ENCODE measurements at regions not wholly inside any gene's neighbourhood (a gene's known extent, or its start where the extent isn't known, plus 50 kb on each side); places are given as distances from the start of the nearest gene placed in this dataset.

DNA sequence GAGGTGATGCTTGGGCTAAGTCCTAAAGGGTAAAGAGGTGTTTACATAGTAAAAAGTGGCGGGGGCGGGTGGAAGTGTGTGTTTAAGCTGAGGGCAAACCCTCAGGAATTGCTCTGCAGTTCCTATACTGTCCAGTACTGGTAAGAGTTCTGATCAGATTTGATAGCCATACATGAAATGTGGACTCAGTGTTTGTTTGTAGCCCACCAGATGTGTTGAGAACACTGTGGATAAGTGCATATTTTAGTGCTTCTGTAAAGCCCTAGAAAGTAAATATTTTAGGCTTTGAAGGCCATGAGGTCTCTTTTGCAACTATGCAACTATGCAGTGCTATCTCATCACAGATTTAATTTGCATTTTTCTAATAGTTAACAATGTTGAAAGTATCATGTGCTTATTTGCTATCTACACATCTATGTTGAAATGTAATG is 80.7 kb upstream of the EOLA2 start:
- intact Hi-C loops (cut with DNase I) = no loop called here
- Histone ChIP-seq H3K36me3 (replicated peaks in 1 of 2) (no peaks in the 10 kb centered on the region), H3K4me1 (replicated peaks in 1 of 2) (no peaks in the 10 kb centered on the region), H3K27ac (no peak overlapping the region), H3K4me3 (no peak overlapping the region), H3K27me3 (no peaks in the 10 kb centered on the region), H3K9me3 (replicated peaks in 1 of 3) (no peaks in the 10 kb centered on the region)
- 63 to 98% (median 85%) methylated on average over 2 of the region's 2 CpGs for WGBS, 4 donors
- no peak for DNase-seq
- TF ChIP-seq CTCF (IDR thresholded peaks at IDR 0.05) (no peak), POLR2A (IDR thresholded peaks at IDR 0.05) (no peak)

DNA sequence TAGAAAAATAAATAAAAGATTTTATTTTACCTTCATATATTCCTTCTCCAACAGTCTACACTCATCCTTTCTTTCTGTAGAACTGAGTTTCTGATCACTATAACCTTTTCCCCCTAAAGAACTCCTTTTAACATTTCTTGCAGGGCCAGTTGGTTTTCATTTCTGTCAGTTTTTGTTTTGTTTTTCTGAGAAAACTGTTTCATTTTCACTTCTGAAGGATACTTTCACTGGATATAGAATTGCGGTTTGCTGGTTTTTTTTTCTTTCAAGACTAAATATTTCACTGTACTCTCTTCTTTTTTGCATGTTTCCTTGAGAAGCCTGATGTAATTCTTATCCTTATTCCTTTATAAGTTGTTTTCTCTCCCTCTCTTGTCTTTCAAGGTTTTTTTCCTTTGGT is 90.4 kb upstream of the EOLA2 start:
- WGBS, 4 donors = 57 to 62% (median 58%) methylated on average over 1 of the region's 1 CpG
- H3K4me1 ChIP-seq (replicated peaks in 1 of 2) = no peaks in the 10 kb centered on the region
- intact Hi-C loops (cut with DNase I) = no loop called here
- H3K4me3 ChIP-seq = no peak overlapping the region
- no peak for DNase-seq
- no peak overlapping the region for H3K27ac ChIP-seq
- no peak for TF ChIP-seq POLR2A (IDR thresholded peaks at IDR 0.05)
- TF ChIP-seq CTCF (IDR thresholded peaks at IDR 0.05) = no peak
- no peaks in the 10 kb centered on the region for H3K9me3 ChIP-seq (replicated peaks in 1 of 3)
- no peaks in the 10 kb centered on the region for H3K27me3 ChIP-seq
- H3K36me3 ChIP-seq (replicated peaks in 1 of 2) = no peaks in the 10 kb centered on the region

DNA sequence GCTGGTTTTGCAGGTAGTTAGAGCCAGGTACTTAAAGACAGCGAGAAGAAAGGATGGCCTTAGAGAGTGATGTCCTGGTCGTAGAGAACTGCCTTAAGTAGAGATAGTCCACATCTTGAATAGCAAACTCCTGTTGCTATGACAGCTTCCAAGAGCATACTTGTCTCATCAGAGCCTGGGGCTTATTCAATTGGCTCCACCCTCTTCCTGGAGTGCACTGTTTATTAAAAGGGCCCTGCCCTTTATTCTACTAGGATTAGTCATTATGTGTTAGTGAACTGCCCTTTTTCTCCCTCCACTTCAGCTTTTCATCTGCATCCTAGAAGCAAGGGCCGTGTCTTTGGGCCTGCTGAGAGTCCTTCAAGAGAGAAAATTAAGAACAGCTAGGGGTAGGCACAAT is 94.5 kb upstream of the EOLA2 start:
- TF ChIP-seq CTCF (IDR thresholded peaks at IDR 0.05) (no peak), POLR2A (IDR thresholded peaks at IDR 0.05) (no peak)
- H3K9me3 ChIP-seq (replicated peaks in 1 of 3) = no peaks in the 10 kb centered on the region
- H3K4me1 ChIP-seq (replicated peaks in 1 of 2) = peaks cover 0 to 5% of the 10 kb centered on the region in 2 donors
- no peaks in the 10 kb centered on the region for H3K36me3 ChIP-seq (replicated peaks in 1 of 2)
- no peaks in the 10 kb centered on the region for H3K27me3 ChIP-seq
- no peak overlapping the region for H3K4me3 ChIP-seq
- 47 to 74% (median 66%) methylated on average over 3 of the region's 3 CpGs for WGBS, 4 donors
- intact Hi-C loops (cut with DNase I) = no loop called here
- no peak for DNase-seq
- no peak overlapping the region for H3K27ac ChIP-seq

DNA sequence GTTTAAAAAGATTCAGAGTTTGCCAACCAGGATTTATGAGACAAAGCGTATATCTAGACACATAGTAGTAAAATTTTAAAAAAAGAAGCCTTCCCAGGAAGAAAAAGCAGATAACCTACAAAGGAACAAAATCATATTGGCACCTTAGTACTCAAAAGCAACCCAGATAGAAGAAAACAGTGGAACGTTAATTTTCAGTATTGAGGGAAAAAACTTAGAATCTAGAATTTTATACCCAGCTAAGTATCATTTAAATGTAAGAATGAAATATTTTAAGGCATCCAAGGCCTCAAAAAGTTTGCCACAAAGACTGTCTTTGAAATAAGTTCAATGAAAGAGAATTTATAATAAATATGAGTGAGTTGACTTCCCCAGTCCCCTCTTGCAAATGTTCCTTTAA is 96.5 kb upstream of the EOLA2 start:
- H3K27ac ChIP-seq = no peak overlapping the region
- H3K36me3 ChIP-seq (replicated peaks in 1 of 2) = no peaks in the 10 kb centered on the region
- no peak for DNase-seq
- H3K4me3 ChIP-seq = no peak overlapping the region
- H3K9me3 ChIP-seq (replicated peaks in 1 of 3) = no peaks in the 10 kb centered on the region
- TF ChIP-seq CTCF (IDR thresholded peaks at IDR 0.05) (no peak), POLR2A (IDR thresholded peaks at IDR 0.05) (no peak)
- 61 to 100% (median 77%) methylated on average over 2 of the region's 2 CpGs for WGBS, 4 donors
- intact Hi-C loops (cut with DNase I) = no loop called here
- H3K4me1 ChIP-seq (replicated peaks in 1 of 2) = peaks cover 0 to 5% of the 10 kb centered on the region in 2 donors
- no peaks in the 10 kb centered on the region for H3K27me3 ChIP-seq

Data from adrenal gland (tissue), 9 donors.